GM12874 (cell line): ENCODE measurements at regions not wholly inside any gene's neighbourhood (a gene's known extent, or its start where the extent isn't known, plus 50 kb on each side); places are given as distances from the start of the nearest gene placed in this dataset.

Source experiments
- CTCF ChIP-seq: IDR thresholded peaks from 2 replicates; pipeline ENCODE4 v1.5.1; 2011; ENCODE audit warnings: low read depth, mild to moderate bottlenecking, control low read depth, low read length, moderate library complexity; ENCODE audit not compliant: insufficient read depth

- TF ChIP-seq CTCF = no peak
Observed at GRCh38 chr11:21988477-21988876, 204.4 kb upstream of the ANO5 start.

GRCh38 chr11:22006901-22007300 is 186.0 kb upstream of the ANO5 start:
- no peak for TF ChIP-seq CTCF

- TF ChIP-seq CTCF = no peak
Observed at GRCh38 chr11:22031791-22032190, 161.1 kb upstream of the ANO5 start.

GRCh38 chr11:22037505-22037904 is 155.4 kb upstream of the ANO5 start:
- TF ChIP-seq CTCF = no peak

GRCh38 chr11:22041039-22041438 is 151.8 kb upstream of the ANO5 start:
- no peak for TF ChIP-seq CTCF

GRCh38 chr11:22042081-22042480 is 150.8 kb upstream of the ANO5 start:
- TF ChIP-seq CTCF = no peak

- TF ChIP-seq CTCF = no peak
Observed at GRCh38 chr11:22044126-22044525, 148.8 kb upstream of the ANO5 start.

- no peak for TF ChIP-seq CTCF
Observed at GRCh38 chr11:22049276-22049675, 143.6 kb upstream of the ANO5 start.
